Cardiac muscle cell (in vitro differentiated cells and primary cell): ENCODE measurements at regions not wholly inside any gene's neighbourhood (a gene's known extent, or its start where the extent isn't known, plus 50 kb on each side); places are given as distances from the start of the nearest gene placed in this dataset.
A peak's percentile ranks its signal among the peaks of the same experiment; 100 is the strongest.

Source experiments
- DNase-seq, 2 donors: peaks; one replicate each; pipeline versions ENCODE4 v3.0.0 to v3.0.0-alpha.2; 2010 to 2017; ENCODE audit warnings: low read depth in 1 of 2, low spot score in 1 of 2
- H3K27ac ChIP-seq: fragments of 200-600 bp; sonication (generic); 2 replicates; pipeline ENCODE4 v1.5.1; 2016
- H3K27me3 ChIP-seq: fragments of 200-600 bp; sonication (generic); 2 replicates; pipeline ENCODE4 v1.6.0; 2016; ENCODE audit warnings: control low read depth
- H3K36me3 ChIP-seq: fragments of 200-600 bp; sonication (generic); 2 replicates; pipeline ENCODE4 v1.5.1; 2016; ENCODE audit warnings: control low read depth
- H3K4me1 ChIP-seq: fragments of 200-600 bp; sonication (generic); 2 replicates; pipeline ENCODE4 v1.8.1; 2017; ENCODE audit warnings: low read depth, mild to moderate bottlenecking, mixed run types
- H3K4me3 ChIP-seq: fragments of 200-600 bp; sonication (generic); 2 replicates; pipeline ENCODE4 v1.5.1; 2016; ENCODE audit warnings: mild to moderate bottlenecking
- H3K9me3 ChIP-seq: fragments of 200-600 bp; sonication (generic); 2 replicates; pipeline ENCODE4 v1.5.1; 2017; ENCODE audit warnings: low read depth, mild to moderate bottlenecking, control low read depth
- CTCF ChIP-seq: IDR thresholded peaks from 2 replicates; pipeline ENCODE4 v1.5.1; 2012; ENCODE audit warnings: low read depth, mild to moderate bottlenecking, low read length

DNA sequence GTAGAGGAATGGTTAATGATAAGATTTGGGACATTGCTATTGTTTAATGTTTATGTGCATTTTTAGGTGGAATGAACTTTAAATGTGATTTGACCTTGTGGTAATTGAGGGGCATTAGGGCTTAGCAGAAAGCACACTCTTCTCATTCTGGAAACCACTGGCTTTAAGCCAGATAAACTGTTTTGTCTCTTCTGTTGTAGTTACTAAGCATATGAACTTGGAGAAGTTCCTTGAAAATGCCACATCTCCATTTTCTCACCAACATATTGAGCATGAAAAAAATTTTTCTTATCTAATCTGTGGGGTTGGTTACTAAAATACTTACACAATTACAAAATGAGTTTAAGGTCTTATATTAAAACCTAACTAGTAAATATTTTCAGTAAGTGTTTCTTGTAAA lies 70.8 kb upstream of the FSHR start:
- no peaks in the 10 kb centered on the region for H3K36me3 ChIP-seq
- no peak overlapping the region for H3K4me3 ChIP-seq
- H3K27ac ChIP-seq: no peak overlapping the region
- H3K4me1 ChIP-seq: no peaks in the 10 kb centered on the region
- peak in 1 of 2 donors; percentile 83 for DNase-seq
- no peaks in the 10 kb centered on the region for H3K9me3 ChIP-seq
- no peak for TF ChIP-seq CTCF
- H3K27me3 ChIP-seq: no peaks in the 10 kb centered on the region

GRCh38 chr2:49224426-49225010 lies 70.2 kb upstream of the FSHR start:
- Histone ChIP-seq H3K4me1 (no peaks in the 10 kb centered on the region), H3K4me3 (no peak overlapping the region), H3K36me3 (no peaks in the 10 kb centered on the region), H3K9me3 (no peaks in the 10 kb centered on the region), H3K27ac (no peak overlapping the region), H3K27me3 (no peaks in the 10 kb centered on the region)
- DNase-seq: peak in 1 of 2 donors; percentile 34
- TF ChIP-seq CTCF: no peak

DNA sequence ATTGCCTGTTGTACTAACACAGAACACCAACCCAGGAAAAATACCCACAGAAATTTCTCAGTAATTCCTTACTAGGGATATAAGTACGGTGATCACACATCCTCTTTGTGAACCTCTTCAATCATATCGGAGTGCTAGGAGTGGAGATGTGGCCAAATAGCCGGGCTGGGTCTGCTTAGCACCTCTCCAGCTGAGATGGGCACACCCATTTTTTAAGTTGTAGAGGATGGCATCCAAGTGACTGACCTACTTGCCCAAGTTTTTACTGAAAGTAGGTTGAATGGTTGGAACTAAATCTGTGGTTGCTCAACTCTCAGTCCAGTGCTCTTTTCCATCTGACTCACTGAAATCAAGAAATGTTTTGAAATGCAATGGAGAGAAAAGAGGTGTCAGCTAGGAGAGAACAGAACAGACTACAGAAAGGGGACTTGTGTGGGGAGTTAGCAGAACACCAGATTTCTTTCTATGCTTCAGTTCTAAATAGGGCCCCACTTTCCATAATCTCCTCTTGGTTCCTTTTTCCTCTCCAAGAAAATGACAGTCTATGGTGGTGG lies 68.7 kb upstream of the FSHR start:
- Histone ChIP-seq H3K27ac (no peak overlapping the region), H3K4me3 (no peak overlapping the region), H3K9me3 (no peaks in the 10 kb centered on the region), H3K36me3 (no peaks in the 10 kb centered on the region), H3K27me3 (no peaks in the 10 kb centered on the region), H3K4me1 (no peaks in the 10 kb centered on the region)
- TF ChIP-seq CTCF: no peak
- DNase-seq: peak in 1 of 2 donors; percentile 14

- Histone ChIP-seq H3K27ac (no peak overlapping the region), H3K36me3 (no peaks in the 10 kb centered on the region), H3K27me3 (no peaks in the 10 kb centered on the region), H3K4me3 (no peak overlapping the region), H3K4me1 (no peaks in the 10 kb centered on the region), H3K9me3 (no peaks in the 10 kb centered on the region)
- DNase-seq: no peak
- TF ChIP-seq CTCF: no peak
These were observed 65.4 kb upstream of the FSHR start for GRCh38 chr2:49219741-49220140.

DNA sequence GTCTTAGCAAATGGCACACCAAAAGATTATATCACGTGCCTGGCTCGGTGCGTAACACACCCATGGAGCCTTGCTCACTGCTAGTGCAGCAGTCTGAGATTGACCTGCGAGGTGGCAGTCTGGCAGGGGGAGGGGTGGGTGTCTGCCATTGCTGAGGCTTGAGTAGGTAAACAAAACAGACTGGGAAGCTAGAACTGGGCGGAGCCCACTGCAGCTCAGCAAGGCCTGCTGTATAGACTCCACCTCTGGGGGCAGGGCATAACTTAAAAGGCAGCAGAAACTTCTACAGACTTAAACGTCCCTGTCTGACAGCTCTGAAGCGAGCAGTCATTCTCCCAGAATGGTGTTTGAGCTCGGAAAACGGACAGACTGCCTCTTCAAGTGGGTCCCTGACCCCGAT lies 55.9 kb upstream of the FSHR start:
- Histone ChIP-seq H3K9me3 (peaks cover 2% of the 10 kb centered on the region), H3K27ac (no peak overlapping the region), H3K27me3 (no peaks in the 10 kb centered on the region), H3K36me3 (no peaks in the 10 kb centered on the region), H3K4me3 (no peak overlapping the region), H3K4me1 (no peaks in the 10 kb centered on the region)
- DNase-seq: no peak
- no peak for TF ChIP-seq CTCF
